ENCODE measurements at regions not wholly inside any gene's neighbourhood (a gene's known extent, or its start where the extent isn't known, plus 50 kb on each side); places are given as distances from the start of the nearest gene placed in this dataset.

GRCh38 chr10:131844529-131845084, 56.2 kb upstream of the PPP2R2D start:
- Histone ChIP-seq H4K20me1 (ENCODE audit: control insufficient read depth, insufficient read depth) (no peaks in the 10 kb centered on the region), H3K27ac (ENCODE audit: control insufficient read depth, insufficient read depth) (no peak overlapping the region), H3K4me1 (ENCODE audit: control insufficient read depth, insufficient read depth, low read length) (no peaks in the 10 kb centered on the region), H2AFZ (ENCODE audit: control insufficient read depth, low read depth, low read length) (no peak overlapping the region), H3K9ac (ENCODE audit: control insufficient read depth, insufficient read depth, low read length) (no peak overlapping the region), H3K4me2 (ENCODE audit: control insufficient read depth, insufficient read depth) (no peak overlapping the region), H3K79me2 (ENCODE audit: control insufficient read depth, insufficient read depth, low read length) (no peaks in the 10 kb centered on the region), H3K9me3 (replicated peaks; ENCODE audit: control insufficient read depth, insufficient read depth, low read length) (no peaks in the 10 kb centered on the region), H3K4me3 (no peak overlapping the region), H3K27me3 (replicated peaks in 1 of 2; ENCODE audit: control insufficient read depth in 2 of 2, insufficient read depth in 2 of 2, low read length in 1 of 2) (no peaks in the 10 kb centered on the region), H3K36me3 (ENCODE audit: control insufficient read depth in 2 of 2, insufficient read depth in 2 of 2, low read length in 1 of 2) (no peaks in the 10 kb centered on the region)
- SMC1A ChIA-PET (ENCODE audit: uncharacterized antibody, unreplicated experiment), result no interaction called here
- FAIRE-seq, result no peak
- CTCF ChIA-PET, result no interaction called here
- no TSS peak for BruUV-seq (replicated peaks)
- no peak for ATAC-seq
- DNase-seq (ENCODE audit: low read depth, low spot score), result no peak
- POLR2A ChIA-PET, result no interaction called here
- RAD21 ChIA-PET (ENCODE audit: unreplicated experiment), result no interaction called here
- in situ Hi-C loops (cut with MboI), result no loop called here
- intact Hi-C loops (cut with micrococcal nuclease; ENCODE audit: unreplicated experiment), result no loop called here
- WGBS (ENCODE audit: insufficient coverage, insufficient replicate concordance, low lambda C conversion rate, missing lambda C conversion rate), result 50% methylated on average over 22 of the region's 22 CpGs
- TF ChIP-seq USF1 (IDR thresholded peaks at IDR 0.05; ENCODE audit: borderline replicate concordance, extremely low read length, insufficient read depth, low read depth, low read length) (no peak), ATF3 (IDR thresholded peaks at IDR 0.05; ENCODE audit: borderline replicate concordance, extremely low read depth, low read depth, low read length) (no peak), ZNF217 (IDR thresholded peaks at IDR 0.05) (no peak), FOS (IDR thresholded peaks at IDR 0.05; ENCODE audit: borderline replicate concordance, extremely low read depth, insufficient read length) (no peak), MAX (IDR thresholded peaks at IDR 0.05; ENCODE audit: low read depth, low read length) (no peak), PKNOX1 (IDR thresholded peaks at IDR 0.05) (no peak), MEF2A (IDR thresholded peaks at IDR 0.05; ENCODE audit: insufficient read depth, low read depth, low read length) (no peak), SREBF2 (IDR thresholded peaks at IDR 0.05; ENCODE audit: low read length) (no peak), FOXM1 (IDR thresholded peaks at IDR 0.05; ENCODE audit: low read depth, low read length) (no peak), PAX5 (IDR thresholded peaks at IDR 0.05; ENCODE audit: borderline replicate concordance, low read depth, low read length) (no peak), CHD4 (IDR thresholded peaks at IDR 0.05) (no peak), CUX1 (IDR thresholded peaks at IDR 0.05; ENCODE audit: insufficient replicate concordance, low read depth, low read length) (no peak), KDM1A (IDR thresholded peaks at IDR 0.05; ENCODE audit: borderline replicate concordance) (no peak), IKZF1 (conservative IDR thresholded peaks at IDR 0.05) (no peak), POU2F2 (IDR thresholded peaks at IDR 0.05; ENCODE audit: borderline replicate concordance, low read depth, low read length) (no peak), BHLHE40 (IDR thresholded peaks at IDR 0.05; ENCODE audit: borderline replicate concordance in 1 of 2, low read depth in 2 of 2, low read length in 1 of 2) (no peak), CBFB (IDR thresholded peaks at IDR 0.05; ENCODE audit: low read depth) (no peak), GABPA (IDR thresholded peaks at IDR 0.05; ENCODE audit: low read depth) (no peak)
